HG02588 (cell line): ENCODE measurements at regions not wholly inside any gene's neighbourhood (a gene's known extent, or its start where the extent isn't known, plus 50 kb on each side); places are given as distances from the start of the nearest gene placed in this dataset.
"Not testable (repeated sequence)": the region's sequence is repeated elsewhere in the genome, so short reads cannot be mapped to it uniquely, and the experiment has no call there.

Experiments used
- ATAC-seq: cut with Tn5 transposase; IDR thresholded peaks from one replicate; pipeline ENCODE4 v1.9.1; 2021; ENCODE audit warnings: mild to moderate bottlenecking, moderate library complexity; ENCODE audit not compliant: unreplicated experiment

DNA sequence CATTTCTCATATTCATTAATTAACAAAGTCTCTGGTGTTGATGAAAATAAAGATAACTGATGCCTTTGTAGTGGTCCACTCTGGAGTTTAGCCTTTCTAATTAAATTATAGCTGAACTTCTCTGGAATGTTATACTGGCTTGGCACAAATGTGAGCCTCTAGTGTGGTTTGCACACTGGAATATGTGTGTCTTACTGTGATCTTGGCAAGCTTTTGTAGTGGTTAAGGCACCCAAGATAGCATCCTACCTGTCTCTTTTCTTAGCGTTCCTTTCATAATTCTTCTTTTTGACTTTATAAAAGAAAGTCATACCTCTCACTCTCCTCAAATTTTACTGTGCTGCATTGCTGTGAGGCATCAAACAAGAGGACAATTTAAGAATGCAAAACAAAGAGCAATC lies 107.4 kb downstream of the UTRN start:
- no peak for ATAC-seq

DNA sequence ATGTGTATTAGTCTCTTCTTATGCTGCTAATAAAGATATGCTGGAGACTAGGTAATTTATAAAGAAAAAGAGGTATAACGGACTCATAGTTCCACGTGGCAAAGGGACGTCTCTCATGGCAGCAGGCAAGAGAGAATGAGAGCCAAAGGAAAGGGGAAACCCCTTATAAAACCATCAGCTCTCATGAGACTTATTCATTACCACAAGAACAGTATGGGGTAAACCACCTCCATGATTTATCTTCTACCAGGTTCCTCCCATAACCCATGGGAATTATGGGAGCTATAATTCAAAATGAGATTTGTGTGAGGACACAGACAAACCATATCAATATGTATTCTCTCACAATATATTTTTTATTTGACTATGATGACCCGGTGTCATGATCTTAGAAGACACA lies 109.1 kb downstream of the UTRN start:
- ATAC-seq: no peak

DNA sequence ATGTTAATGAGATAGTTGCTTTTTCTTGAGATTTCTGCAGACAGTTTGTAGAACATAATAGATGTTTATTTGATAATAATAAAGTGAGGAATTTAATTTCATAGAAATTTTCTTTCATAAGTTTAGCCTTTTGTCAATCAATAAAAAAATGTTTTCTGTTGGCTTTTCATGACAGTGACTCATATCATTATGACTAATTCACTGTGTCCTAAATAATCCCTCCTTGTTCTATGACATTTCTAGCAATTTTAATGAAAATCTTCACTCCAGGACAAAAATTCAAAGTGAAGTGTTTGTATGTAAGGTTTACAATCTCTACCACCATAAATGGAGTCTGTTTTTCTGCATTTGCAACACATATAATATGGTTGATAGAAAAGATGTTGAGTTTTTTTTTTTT lies 109.9 kb downstream of the UTRN start:
- no peak for ATAC-seq

DNA sequence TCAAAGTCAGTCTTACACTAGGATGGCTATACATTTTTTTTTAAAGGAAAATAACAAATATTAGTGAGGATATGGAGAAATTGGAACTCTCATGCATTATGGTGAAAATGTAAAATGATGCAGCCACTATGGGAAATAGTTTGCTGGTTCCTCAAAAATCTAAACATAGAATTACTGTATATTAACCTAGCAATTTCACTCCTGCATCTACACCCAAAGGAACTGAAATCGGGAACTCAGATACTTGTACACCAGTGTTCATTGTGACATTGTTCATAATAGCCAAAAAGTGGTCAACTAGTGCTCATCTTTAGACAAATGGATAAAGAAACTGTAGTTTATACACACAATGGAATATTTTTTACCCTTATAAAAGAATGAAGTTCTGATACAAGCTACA lies 110.7 kb downstream of the UTRN start:
- ATAC-seq: no peak

DNA sequence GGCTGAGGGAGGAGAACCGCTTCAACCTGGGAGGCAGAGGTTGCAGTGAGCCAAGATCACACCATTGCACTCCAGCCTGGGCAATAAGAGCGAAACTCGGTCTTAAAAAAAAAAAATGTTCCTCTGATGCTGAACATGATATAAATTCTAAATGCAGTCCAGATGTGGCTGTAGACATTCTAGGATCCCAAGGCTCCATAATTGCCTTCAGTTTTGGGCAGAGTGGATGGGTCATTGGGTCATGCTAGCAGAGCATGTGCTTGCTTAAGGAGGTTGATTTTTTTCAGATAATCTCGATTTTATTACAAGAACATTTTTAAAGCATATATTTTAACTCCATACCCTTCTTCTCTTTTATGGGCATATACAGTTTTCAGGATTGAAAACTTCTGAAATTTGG lies 112.0 kb downstream of the UTRN start:
- no peak for ATAC-seq

DNA sequence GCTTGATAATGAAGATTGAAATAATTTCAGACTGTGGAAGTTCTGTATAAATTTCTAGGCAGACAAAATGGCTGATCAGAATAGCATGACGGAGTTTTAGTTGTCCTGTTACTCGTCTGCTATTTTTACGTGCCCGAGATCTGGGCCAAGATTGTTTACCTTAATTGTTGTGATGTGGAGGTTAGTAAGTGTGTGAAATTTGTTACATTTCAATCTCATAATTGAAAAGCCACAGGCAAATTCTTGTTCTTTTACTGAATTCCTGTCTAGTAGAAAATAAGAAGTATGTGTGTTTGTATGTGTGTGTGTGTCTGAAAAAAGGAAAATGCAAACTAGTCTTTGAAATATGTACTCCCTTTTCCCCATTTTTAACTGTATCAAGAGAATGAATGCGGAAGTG lies 115.2 kb downstream of the UTRN start:
- ATAC-seq: no peak

DNA sequence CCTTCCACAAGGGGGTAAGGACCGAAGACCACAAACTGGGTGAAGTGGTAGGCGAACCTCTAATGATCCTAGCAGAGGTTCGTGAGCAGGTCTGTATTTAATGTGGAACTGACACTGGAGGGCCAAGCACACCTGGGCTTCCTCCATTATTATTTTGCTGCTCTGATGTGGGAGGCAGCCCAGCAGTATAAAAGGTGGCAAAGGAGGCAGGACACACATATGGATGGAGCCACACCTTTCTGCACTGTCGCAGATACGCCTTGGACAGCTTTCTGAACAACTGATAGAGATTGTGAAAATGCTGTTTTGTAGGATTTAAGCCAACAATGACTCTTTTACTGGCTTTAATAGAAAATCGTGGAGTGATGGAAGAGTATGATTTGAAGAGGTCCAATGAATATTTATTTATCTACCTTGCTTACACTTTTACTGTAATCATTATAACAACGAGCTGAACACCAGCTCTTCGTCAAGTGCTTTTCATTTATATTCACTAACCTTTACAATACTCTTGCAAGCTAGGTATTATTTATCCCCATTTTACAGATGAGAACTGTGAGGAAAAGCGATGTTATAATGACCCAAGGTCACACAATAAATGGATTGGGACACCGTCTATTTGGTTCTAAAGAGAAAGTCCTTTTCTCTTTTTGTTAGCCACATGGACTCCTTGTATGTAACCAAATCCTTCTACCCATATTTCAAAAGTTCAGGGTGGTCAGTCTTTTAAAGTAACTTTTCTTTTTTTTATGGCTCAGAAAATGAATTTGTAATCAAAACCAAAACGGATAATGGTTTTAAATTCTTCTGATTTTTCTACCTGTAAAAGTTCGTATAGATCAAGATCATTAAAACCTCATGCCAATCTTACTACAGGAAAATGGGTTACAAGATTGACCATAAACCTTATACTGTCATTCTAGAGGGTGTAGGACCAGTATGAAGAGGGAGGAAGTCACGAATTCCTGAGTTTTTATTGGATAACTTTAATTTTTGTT lies 116.9 kb downstream of the UTRN start:
- ATAC-seq: no peak

DNA sequence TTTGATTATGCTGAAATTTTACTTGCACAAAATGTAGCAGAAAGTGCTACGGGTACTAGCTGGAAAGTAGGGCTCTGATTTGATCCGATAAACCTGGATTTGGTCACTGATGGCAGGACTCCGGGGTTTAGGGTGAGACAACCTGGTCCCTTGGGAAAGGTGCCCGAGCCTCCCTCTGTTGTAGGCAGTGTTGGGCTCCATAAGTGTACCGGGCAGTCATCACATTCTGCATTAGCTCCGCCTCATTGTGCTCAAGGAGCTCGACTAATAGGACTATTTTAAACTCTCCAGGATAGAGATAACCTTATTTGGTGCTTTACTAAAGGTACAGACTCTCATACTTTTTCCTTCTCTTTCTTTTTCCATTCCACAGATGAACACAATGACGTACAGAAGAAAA lies 117.6 kb downstream of the UTRN start:
- ATAC-seq: no peak

DNA sequence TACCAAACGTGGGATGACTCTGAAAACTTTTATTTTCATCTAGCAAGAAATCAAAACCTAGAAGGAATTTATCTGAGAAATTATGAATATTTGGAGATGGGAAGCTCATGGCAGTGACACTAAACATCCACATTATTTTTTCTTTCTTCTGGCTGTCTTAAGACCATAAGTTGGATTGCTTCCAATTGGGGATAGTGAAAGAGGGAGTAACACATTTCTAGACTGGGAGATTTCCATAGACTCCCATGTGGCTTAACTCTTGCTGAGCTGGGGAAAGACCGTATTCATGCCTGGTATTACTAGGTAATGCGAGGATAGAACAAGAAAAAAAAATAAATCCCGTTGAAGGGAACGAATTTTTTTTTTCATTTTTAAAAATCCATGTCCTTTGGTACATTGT lies 120.0 kb downstream of the UTRN start:
- ATAC-seq: no peak

DNA sequence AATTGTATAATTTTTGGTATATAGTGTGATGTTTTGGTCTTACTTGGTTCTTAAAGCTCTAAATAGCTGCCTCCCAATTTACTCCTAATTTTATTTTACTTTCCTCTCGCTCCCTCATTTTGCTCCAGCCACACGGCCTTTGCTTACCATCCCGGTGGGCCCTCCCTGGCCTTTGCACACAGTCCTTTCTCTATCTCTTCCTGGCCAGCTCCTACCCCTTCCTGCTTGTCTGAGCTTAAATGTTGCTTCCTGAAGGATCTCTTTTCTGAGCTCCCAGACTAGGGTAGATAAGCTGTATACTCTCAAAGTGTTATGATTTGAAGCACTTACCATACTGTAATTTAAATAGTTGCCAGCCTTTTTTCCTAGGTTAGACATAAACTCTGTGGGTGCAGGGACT lies 121.7 kb downstream of the UTRN start:
- ATAC-seq: no peak

DNA sequence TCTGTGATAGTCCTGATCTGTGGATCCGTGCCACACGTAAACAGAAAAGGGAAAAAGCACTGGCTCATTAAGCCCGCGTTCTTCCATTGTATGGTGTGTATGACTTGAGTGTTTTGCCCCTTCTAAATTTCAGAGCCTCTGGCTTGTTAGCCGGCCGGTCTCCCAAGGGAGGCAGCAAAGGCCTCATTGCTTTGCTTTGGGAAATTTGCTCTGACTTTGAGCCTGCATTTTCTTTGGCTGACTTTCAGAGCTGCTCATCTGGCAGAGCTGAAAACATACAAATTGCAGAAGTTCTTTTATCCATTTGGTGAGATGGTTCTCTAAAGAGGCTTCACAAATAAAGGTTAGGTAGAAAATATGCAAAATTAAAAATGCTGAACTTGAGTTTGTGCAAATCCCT lies 123.0 kb downstream of the UTRN start:
- no peak for ATAC-seq

DNA sequence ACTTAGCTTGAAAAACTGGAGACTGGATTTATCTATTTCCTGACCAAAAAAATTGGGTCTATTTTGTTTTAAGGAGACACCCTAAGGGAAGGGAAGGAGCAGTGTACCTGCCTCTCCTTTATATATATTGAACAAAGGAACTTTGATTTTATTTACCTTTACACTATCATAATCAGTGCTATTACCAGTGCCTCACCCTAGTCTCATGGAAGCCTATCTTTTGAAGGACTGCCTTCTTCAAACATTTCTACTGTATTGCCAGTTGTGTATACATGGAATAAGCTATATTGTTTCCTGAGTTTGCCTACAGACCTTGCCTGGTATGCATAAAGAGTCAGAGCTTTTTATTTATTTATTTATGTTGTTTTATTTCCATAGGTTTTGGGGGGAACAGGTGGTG lies 124.9 kb downstream of the UTRN start:
- no peak for ATAC-seq

DNA sequence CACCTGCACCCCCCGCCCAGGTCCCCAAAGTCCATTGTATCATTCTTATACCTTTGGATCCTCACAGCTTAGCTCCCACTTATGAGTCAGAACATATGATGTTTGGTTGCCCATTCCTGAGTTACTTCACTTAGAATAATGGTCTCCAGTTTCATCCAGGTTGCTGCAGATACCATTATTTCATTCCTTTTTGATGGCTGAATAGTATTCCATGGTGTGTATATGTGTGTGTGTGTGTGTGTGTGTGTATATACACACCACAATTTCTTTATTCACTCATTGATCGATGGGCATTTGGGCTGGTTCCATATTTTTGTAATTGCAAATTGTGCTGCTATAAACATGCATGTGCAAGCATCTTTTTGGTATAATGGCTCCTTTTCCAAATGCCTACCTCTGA lies 125.4 kb downstream of the UTRN start:
- not testable (repeated sequence) for ATAC-seq

DNA sequence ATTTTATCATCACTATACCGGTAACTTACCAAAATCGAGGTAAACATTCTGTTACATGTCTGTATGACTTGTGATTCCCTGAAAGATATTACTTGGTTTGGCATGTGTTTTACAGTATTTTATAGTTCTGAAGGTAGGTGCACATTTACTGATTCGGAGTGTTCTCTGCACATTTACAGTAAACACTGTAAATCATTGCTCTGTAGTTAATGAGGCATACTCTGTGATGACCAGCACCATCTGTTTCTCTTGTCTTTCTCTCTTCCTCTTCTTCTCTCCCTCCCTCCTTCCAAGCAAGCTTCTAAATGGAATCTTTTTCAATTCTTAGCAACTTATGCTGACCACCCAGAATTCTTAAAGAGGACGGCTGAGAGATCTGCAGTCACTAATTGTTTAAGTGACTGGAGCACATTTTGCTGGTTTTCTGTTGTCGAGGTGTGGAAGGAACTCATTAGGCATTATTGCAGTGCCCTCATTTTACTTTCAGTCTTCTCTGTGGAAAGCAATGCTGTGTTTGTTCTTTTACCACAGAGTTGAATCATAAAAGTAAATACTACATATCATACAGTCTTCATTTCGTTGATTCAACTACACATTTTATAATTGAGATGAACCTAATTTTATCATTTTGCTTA lies 126.5 kb downstream of the UTRN start:
- no peak for ATAC-seq

DNA sequence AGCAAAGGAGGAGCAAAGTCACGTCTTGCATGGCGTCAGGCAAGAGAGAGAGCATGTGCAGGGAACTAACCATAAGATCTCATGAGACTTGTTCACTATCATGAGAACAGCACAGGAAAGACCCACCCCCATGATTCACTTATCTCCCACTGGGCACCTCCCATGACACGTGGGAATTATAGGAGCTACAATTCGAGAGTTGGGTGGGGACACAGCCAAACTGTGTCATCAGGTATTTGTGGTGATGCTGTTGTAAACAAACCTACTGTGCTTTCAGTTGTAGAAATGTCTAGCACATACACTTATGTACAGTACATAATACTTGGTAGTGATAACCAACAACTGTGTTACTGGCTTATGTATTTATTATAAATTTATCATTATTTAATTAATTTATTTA lies 128.3 kb downstream of the UTRN start:
- ATAC-seq: no peak

DNA sequence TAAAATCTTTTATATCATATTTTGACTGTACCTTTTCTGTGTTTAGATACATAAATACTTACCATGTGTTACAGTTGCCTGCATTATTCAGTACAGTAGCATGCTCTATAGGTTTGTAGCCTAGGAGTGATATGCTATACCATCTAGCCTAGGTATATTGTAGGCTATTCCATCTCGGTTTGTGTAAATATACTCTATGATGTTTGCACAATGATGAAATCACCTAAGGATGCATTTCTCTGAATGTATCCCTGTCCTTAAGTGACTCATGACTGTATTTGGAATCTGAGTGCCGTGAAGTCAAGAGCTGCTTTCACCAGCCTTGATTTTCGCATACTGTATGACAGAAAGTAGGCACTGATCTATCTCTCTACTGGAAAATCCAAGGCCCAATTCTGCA lies 129.9 kb downstream of the UTRN start:
- no peak for ATAC-seq

DNA sequence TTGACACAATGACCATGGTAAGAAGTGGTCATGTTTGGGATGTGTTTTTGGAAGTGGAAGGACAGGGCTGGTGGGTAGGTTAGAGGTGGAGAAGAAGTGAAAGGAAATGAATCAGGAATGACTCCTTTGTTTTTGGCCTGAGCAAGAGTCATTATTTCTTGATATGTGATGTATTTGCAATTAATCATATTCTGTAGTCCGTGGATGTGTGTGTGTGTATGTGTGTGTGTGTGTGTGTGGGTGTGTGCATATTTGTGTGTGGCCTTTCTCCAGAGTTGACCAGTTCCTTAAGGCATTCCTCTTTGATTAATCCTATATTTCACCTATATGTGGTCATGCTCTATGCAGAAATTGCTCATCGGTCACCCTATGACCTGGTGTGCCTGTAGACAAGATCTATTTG lies 130.7 kb downstream of the UTRN start:
- ATAC-seq: no peak

DNA sequence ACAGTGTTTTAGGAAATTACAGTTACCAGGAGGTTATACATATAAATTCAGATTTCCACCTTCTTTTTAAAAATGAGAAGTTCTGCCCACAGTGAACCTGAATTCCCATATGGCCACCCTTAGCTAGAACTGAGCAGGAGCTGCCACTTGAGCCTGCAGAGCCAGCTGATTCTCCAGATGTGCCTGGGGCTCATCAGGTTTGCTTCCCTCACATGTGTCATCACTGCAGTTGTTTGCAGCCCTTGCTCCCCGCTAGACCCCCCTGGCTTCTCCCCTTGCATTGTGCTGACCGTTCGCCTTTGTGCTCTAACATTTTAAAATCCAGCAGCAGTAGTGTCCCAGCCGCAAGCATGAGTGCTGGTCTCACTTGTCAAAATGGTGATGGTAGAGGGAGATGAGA lies 131.1 kb downstream of the UTRN start:
- no peak for ATAC-seq

DNA sequence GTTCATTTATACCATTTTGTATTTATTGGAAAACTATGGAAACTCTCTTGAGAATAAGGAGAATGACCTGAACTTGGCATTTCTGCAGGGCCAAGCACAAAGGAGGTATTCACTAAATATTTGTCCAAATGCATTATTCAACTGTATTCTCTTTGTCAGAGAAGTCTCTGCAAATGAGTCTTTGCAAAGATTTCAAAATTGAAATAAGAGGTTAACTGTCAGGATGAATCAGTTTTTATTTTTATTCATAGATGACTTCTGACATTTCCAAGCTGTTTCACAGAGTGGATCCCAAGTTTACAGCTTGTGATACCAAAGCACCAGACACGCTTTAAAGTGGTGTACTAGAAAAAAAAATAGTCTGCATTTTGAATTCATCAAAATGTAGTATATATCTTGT lies 131.6 kb downstream of the UTRN start:
- no peak for ATAC-seq

DNA sequence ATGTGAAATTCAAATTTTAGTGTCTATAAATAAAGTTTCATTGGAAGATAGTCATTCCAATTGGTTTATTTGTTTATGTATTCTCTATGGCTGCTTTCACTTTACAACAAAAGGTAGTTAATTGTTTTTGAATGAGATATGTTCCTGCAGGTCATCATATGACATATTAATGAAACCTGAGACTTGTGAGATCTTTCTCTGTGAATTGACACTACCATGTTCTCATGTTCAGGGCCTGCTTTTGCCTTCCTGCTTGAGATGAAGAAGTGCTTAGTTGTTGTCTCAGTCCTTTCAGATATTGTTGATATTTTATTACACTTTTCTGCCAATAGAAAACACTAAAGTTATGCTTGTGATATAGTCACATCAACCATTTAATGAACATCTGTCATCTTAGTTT lies 132.5 kb downstream of the UTRN start:
- no peak for ATAC-seq

DNA sequence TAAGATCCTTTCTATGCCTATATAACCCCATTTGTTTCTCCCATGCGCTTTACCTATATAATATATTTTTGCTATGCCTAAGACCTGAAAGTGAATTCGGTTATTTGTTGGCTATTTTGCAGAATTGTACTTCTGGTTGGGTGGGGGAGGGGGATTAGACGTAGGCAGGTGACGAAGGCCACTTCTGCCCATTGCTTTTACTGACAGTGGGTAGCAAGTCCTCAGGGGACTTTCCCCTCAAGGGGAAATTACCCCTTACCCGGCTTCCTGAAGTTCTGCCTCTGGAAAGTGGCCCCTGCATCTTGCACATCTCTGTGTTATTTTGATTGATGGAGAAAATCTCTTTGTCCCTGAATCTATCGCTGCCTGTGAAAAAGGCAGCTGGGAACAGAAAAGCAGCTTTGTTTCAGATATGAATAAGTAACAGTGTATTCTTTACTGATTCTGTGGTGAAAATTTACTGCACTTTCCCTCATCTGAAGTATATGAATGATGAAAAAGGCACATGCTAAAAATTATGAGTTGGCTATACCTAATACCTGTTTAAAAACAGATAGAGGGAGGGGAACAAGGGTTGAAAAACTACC lies 133.9 kb downstream of the UTRN start:
- no peak for ATAC-seq

DNA sequence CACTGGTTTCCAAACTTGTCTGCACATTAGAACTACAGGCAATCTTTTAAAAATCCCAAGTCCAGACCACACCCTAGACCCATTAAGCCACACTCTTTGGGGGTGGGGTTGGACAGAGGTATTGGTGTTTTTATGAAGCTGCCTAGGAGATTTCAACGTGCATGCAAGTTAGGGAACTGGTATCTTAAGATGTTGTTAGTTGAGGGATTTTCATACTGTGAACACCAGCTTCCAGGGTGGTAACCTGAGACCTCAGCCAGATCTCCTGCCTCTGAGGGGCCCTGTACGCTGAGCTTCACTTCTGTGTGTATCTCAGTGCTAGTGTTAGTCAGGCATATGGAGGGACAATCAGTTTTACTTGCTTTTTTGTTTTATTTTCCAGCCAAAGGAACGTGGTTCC lies 138.0 kb downstream of the UTRN start:
- ATAC-seq: no peak
